ENCODE measurements at regions not wholly inside any gene's neighbourhood (a gene's known extent, or its start where the extent isn't known, plus 50 kb on each side); places are given as distances from the start of the nearest gene placed in this dataset.

- Histone ChIP-seq H3K27me3 (replicated peaks; ENCODE audit: control insufficient read depth, insufficient read depth, low read length) (no peaks in the 10 kb centered on the region), H3K9me3 (no peaks in the 10 kb centered on the region), H3K4me1 (no peaks in the 10 kb centered on the region), H3K4me3 (ENCODE audit: low read depth, low read length) (no peak overlapping the region), H3K36me3 (ENCODE audit: control insufficient read depth, insufficient read depth, low read length) (no peaks in the 10 kb centered on the region)
- TF ChIP-seq CTCF (IDR thresholded peaks at IDR 0.05; ENCODE audit: insufficient read depth in 1 of 2, low read depth in 1 of 2, low read length in 1 of 2, severe bottlenecking in 1 of 2, unreplicated experiment in 1 of 2): no peak
- CTCF ChIA-PET: no interaction called here
- Mint-ChIP-seq H3K4me3 (ENCODE audit: unreplicated experiment) (no peak overlapping the region), H3K9me3 (ENCODE audit: unreplicated experiment) (no peaks in the 10 kb centered on the region), H3K27ac (ENCODE audit: unreplicated experiment) (no peak overlapping the region), H3K27me3 (ENCODE audit: insufficient read depth, unreplicated experiment) (peaks cover 6% of the 10 kb centered on the region), H3K36me3 (ENCODE audit: insufficient read depth, unreplicated experiment) (no peaks in the 10 kb centered on the region), H3K4me1 (ENCODE audit: low read depth, unreplicated experiment) (no peaks in the 10 kb centered on the region)
- no TSS peak for BruUV-seq (replicated peaks)
- no peak for DNase-seq
- intact Hi-C loops (cut with micrococcal nuclease; ENCODE audit: unreplicated experiment): no loop called here
- POLR2A ChIA-PET: no interaction called here
Observed at GRCh38 chr14:38404616-38405015, 148.7 kb upstream of the CLEC14A start.

GRCh38 chr14:38404100-38404541 lies 148.2 kb upstream of the CLEC14A start:
- Histone ChIP-seq H3K4me1 (no peaks in the 10 kb centered on the region), H3K27me3 (replicated peaks; ENCODE audit: control insufficient read depth, insufficient read depth, low read length) (no peaks in the 10 kb centered on the region), H3K4me3 (ENCODE audit: low read depth, low read length) (no peak overlapping the region), H3K9me3 (no peaks in the 10 kb centered on the region), H3K36me3 (ENCODE audit: control insufficient read depth, insufficient read depth, low read length) (no peaks in the 10 kb centered on the region)
- no peaks in the 10 kb centered on the region for H3K36me3 Mint-ChIP-seq (ENCODE audit: insufficient read depth, unreplicated experiment)
- ChIA-PET POLR2A (no interaction called here), CTCF (no interaction called here)
- H3K4me3 Mint-ChIP-seq (ENCODE audit: unreplicated experiment): no peak overlapping the region
- H3K27me3 Mint-ChIP-seq (ENCODE audit: insufficient read depth, unreplicated experiment): peaks cover 8% of the 10 kb centered on the region
- H3K27ac Mint-ChIP-seq (ENCODE audit: unreplicated experiment): no peak overlapping the region
- no TSS peak for BruUV-seq (replicated peaks)
- H3K4me1 Mint-ChIP-seq (ENCODE audit: low read depth, unreplicated experiment): no peaks in the 10 kb centered on the region
- H3K9me3 Mint-ChIP-seq (ENCODE audit: unreplicated experiment): no peaks in the 10 kb centered on the region
- TF ChIP-seq CTCF (IDR thresholded peaks at IDR 0.05; ENCODE audit: insufficient read depth in 1 of 2, low read depth in 1 of 2, low read length in 1 of 2, severe bottlenecking in 1 of 2, unreplicated experiment in 1 of 2): no peak
- DNase-seq: no peak
- intact Hi-C loops (cut with micrococcal nuclease; ENCODE audit: unreplicated experiment): no loop called here

- CTCF ChIA-PET: no interaction called here
- Mint-ChIP-seq H3K4me1 (ENCODE audit: low read depth, unreplicated experiment) (no peaks in the 10 kb centered on the region), H3K27ac (ENCODE audit: unreplicated experiment) (no peak overlapping the region)
Observed at GRCh38 chr14:38400751-38401150, 144.9 kb upstream of the CLEC14A start.

More at GRCh38 chr14:38400751-38401150, 144.9 kb upstream of the CLEC14A start:
- Histone ChIP-seq H3K36me3 (ENCODE audit: control insufficient read depth, insufficient read depth, low read length) (no peaks in the 10 kb centered on the region), H3K4me3 (ENCODE audit: low read depth, low read length) (no peak overlapping the region), H3K27me3 (replicated peaks; ENCODE audit: control insufficient read depth, insufficient read depth, low read length) (no peaks in the 10 kb centered on the region), H3K4me1 (no peaks in the 10 kb centered on the region), H3K9me3 (no peaks in the 10 kb centered on the region)
- intact Hi-C loops (cut with micrococcal nuclease; ENCODE audit: unreplicated experiment): no loop called here
- DNase-seq: no peak
- Mint-ChIP-seq H3K9me3 (ENCODE audit: unreplicated experiment) (no peaks in the 10 kb centered on the region), H3K27me3 (ENCODE audit: insufficient read depth, unreplicated experiment) (peaks cover 10% of the 10 kb centered on the region), H3K36me3 (ENCODE audit: insufficient read depth, unreplicated experiment) (no peaks in the 10 kb centered on the region), H3K4me3 (ENCODE audit: unreplicated experiment) (no peak overlapping the region)
- TF ChIP-seq CTCF (IDR thresholded peaks at IDR 0.05; ENCODE audit: insufficient read depth in 1 of 2, low read depth in 1 of 2, low read length in 1 of 2, severe bottlenecking in 1 of 2, unreplicated experiment in 1 of 2): no peak
- POLR2A ChIA-PET: no interaction called here
- no TSS peak for BruUV-seq (replicated peaks)

Data from Caco-2 (cell line).